Mammary epithelial cell (primary cell): ENCODE measurements at regions not wholly inside any gene's neighbourhood (a gene's known extent, or its start where the extent isn't known, plus 50 kb on each side); places are given as distances from the start of the nearest gene placed in this dataset.
"Not testable (repeated sequence)": the region's sequence is repeated elsewhere in the genome, so short reads cannot be mapped to it uniquely, and the experiment has no call there.

Experiments used
- EZH2 ChIP-seq: IDR thresholded peaks from 2 replicates; pipeline ENCODE4 v1.6.1; 2012; ENCODE audit warnings: low read length, inconsistent platforms, borderline replicate concordance
- TF ChIP-seq, protein P1 (sequence below), 2 donors: IDR thresholded peaks in 1 of 2; conservative IDR thresholded peaks in 1 of 2; 2 replicates each; pipeline ENCODE4 v1.5.1; 2011 to 2012; ENCODE audit warnings: inconsistent platforms in 2 of 2, low read length in 2 of 2, mild to moderate bottlenecking in 2 of 2, control low read depth in 1 of 2, low read depth in 1 of 2; ENCODE audit not compliant: insufficient read depth in 1 of 2; ENCODE audit errors: extremely low read depth in 1 of 2

DNA sequence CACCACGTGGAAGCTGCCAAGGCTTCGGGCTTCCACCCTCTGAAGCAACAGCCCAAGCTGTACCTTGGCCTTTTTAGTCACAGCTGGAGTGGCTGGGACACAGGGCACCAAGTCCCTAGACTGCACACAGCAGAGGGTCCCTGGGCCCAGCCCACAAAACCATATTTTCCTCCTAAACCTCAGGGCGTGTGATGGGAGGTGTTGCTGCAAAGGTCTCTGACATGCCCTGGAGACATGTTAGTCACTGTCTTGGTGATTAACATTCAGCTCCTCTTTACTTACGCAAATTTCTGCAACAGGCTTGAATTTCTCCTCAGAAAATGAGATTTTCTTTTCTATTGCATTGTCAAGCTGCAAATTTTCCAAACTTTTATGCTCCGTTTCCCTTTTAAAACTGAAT is 98.4 kb upstream of the ZNF717 start:
- TF ChIP-seq, protein P1, sequence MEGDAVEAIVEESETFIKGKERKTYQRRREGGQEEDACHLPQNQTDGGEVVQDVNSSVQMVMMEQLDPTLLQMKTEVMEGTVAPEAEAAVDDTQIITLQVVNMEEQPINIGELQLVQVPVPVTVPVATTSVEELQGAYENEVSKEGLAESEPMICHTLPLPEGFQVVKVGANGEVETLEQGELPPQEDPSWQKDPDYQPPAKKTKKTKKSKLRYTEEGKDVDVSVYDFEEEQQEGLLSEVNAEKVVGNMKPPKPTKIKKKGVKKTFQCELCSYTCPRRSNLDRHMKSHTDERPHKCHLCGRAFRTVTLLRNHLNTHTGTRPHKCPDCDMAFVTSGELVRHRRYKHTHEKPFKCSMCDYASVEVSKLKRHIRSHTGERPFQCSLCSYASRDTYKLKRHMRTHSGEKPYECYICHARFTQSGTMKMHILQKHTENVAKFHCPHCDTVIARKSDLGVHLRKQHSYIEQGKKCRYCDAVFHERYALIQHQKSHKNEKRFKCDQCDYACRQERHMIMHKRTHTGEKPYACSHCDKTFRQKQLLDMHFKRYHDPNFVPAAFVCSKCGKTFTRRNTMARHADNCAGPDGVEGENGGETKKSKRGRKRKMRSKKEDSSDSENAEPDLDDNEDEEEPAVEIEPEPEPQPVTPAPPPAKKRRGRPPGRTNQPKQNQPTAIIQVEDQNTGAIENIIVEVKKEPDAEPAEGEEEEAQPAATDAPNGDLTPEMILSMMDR (conservative IDR thresholded peaks at IDR 0.05 in 1 of 2, IDR thresholded peaks at IDR 0.05 in 1 of 2; ENCODE audit: extremely low read depth in 1 of 2, insufficient read depth in 1 of 2, low read depth in 1 of 2, low read length in 2 of 2) = not testable (repeated sequence)
- TF ChIP-seq EZH2 = not testable (repeated sequence)
